HCT116 (cell line): ENCODE measurements at regions not wholly inside any gene's neighbourhood (a gene's known extent, or its start where the extent isn't known, plus 50 kb on each side); places are given as distances from the start of the nearest gene placed in this dataset.

Experiments used
- ATAC-seq: fragments of 200-7000 bp; cut with Tn5 transposase; 2 replicates; pipeline ENCODE4 v1.9.1; 2020; ENCODE audit warnings: mild to moderate bottlenecking, moderate library complexity
- BruUV-seq: library from RNA; stranded (reverse); fragments of 400-500 nt; replicated peaks from 2 replicates; lab custom pipeline; 2021; lab: Mats Ljungman, UMichigan
- CTCF ChIA-PET: fragments of 300-600 bp; sonication (Branson Sonifier 250); formaldehyde crosslinking; loops from one replicate; lab custom pipeline; 2021; ENCODE audit warnings: antibody characterized with exemption; lab: Charles Lee
- POLR2A ChIA-PET: fragments of 300-600, 350-600 bp; sonication (Branson Sonifier 250); formaldehyde crosslinking; loops from one replicate; lab custom pipeline; 2021; ENCODE audit warnings: antibody characterized with exemption; lab: Charles Lee
- RAD21 ChIA-PET, 2 experiments: fragments of 300-600 bp; sonication (Branson Sonifier 250); formaldehyde crosslinking; loops; one replicate each; lab custom pipeline; 2023; ENCODE audit warnings: low total read pairs in 2 of 2; ENCODE audit not compliant: uncharacterized antibody in 2 of 2, unreplicated experiment in 2 of 2, low non-redundant PET in 1 of 2; lab: Charles Lee
- DNase-seq: peaks from one replicate; pipeline ENCODE4 v3.0.0-alpha.2; 2010; ENCODE audit warnings: low read depth, low spot score
- H2AFZ ChIP-seq: fragments of 200-600 bp; shearing (Covaris generic), sonication (generic); 2 replicates; pipeline ENCODE4 v1.6.1; 2017; ENCODE audit warnings: low read depth, mixed run types, mixed read lengths, antibody characterized with exemption, low read length; ENCODE audit not compliant: poor library complexity, severe bottlenecking
- H3K27ac ChIP-seq: 2 replicates; pipeline ENCODE4 v1.5.1; 2012; ENCODE audit warnings: low read depth, low read length
- H3K27me3 ChIP-seq: fragments of 200-600 bp; sonication (generic); 2 replicates; pipeline ENCODE4 v1.6.1; 2016; ENCODE audit warnings: mixed run types, low read length, mixed read lengths; ENCODE audit not compliant: insufficient read depth
- H3K36me3 ChIP-seq, 2 experiments: fragments of 200-500 bp in 1 of 2; fragments of 200-600 bp in 1 of 2; sonication (Bioruptor generic) in 1 of 2; sonication (generic) in 1 of 2; 2 replicates each; pipeline versions ENCODE4 v1.5.1 to v1.6.1; 2014 to 2016; ENCODE audit warnings: low read length in 2 of 2, inconsistent platforms in 1 of 2, mixed read lengths in 1 of 2, mixed run types in 1 of 2; ENCODE audit not compliant: insufficient read depth in 2 of 2, control insufficient read depth in 1 of 2
- H3K4me1 ChIP-seq, 2 experiments: fragments of 200-600 bp in 1 of 2; sonication (generic) in 1 of 2; 2 replicates each; pipeline versions ENCODE4 v1.5.1 to v1.6.1; 2012 to 2017; ENCODE audit warnings: low read length in 2 of 2, inconsistent platforms in 1 of 2, mild to moderate bottlenecking in 1 of 2, mixed read lengths in 1 of 2, mixed run types in 1 of 2, moderate library complexity in 1 of 2; ENCODE audit not compliant: insufficient read depth in 2 of 2, control insufficient read depth in 1 of 2
- H3K4me2 ChIP-seq: fragments of 200-600 bp; sonication (generic); 2 replicates; pipeline ENCODE4 v1.6.1; 2017; ENCODE audit warnings: mixed run types, low read length, mixed read lengths
- H3K4me3 ChIP-seq, 2 experiments: fragments of 200-600 bp in 1 of 2; sonication (generic) in 1 of 2; replicated peaks in 1 of 2; 2 replicates each; pipeline ENCODE4 v1.5.1; 2011 to 2016; ENCODE audit warnings: low read length in 2 of 2, control low read depth in 1 of 2, low read depth in 1 of 2, mild to moderate bottlenecking in 1 of 2, mixed read lengths in 1 of 2, mixed run types in 1 of 2
- H3K79me2 ChIP-seq: fragments of 200-600 bp; sonication (generic); 2 replicates; pipeline ENCODE4 v1.6.1; 2017; ENCODE audit warnings: mild to moderate bottlenecking, mixed run types, low read length, moderate library complexity, mixed read lengths; ENCODE audit not compliant: insufficient read depth
- H3K9ac ChIP-seq: fragments of 200-600 bp; sonication (generic); 2 replicates; pipeline ENCODE4 v1.6.1; 2016; ENCODE audit warnings: low read length, mixed read lengths
- H3K9me2 ChIP-seq: fragments of 200-600 bp; sonication (generic), shearing (Covaris generic); 2 replicates; pipeline ENCODE4 v1.6.1; 2017; ENCODE audit warnings: mixed run types, mild to moderate bottlenecking, moderate library complexity; ENCODE audit not compliant: insufficient read depth
- H3K9me3 ChIP-seq, 2 experiments: fragments of 200-500 bp in 1 of 2; fragments of 200-600 bp in 1 of 2; sonication (Bioruptor generic) in 1 of 2; sonication (generic) in 1 of 2; 2 replicates each; pipeline ENCODE4 v1.6.1; 2014 to 2017; ENCODE audit warnings: low read length in 2 of 2, mixed read lengths in 2 of 2, inconsistent platforms in 1 of 2, low read depth in 1 of 2, mild to moderate bottlenecking in 1 of 2, mixed run types in 1 of 2, moderate library complexity in 1 of 2; ENCODE audit not compliant: control insufficient read depth in 1 of 2, insufficient read depth in 1 of 2
- H4K20me1 ChIP-seq: fragments of 200-600 bp; sonication (generic), shearing (Covaris generic); 2 replicates; pipeline ENCODE4 v1.6.1; 2017; ENCODE audit warnings: mixed run types, mild to moderate bottlenecking, moderate library complexity; ENCODE audit not compliant: insufficient read depth
- ATF3 ChIP-seq: IDR thresholded peaks from 2 replicates; pipeline ENCODE4 v1.6.1; 2012
- CBX3 ChIP-seq: IDR thresholded peaks from 2 replicates; pipeline ENCODE4 v1.6.1; 2012; ENCODE audit warnings: low read depth
- CEBPB ChIP-seq: IDR thresholded peaks from 2 replicates; pipeline ENCODE4 v1.6.1; 2012; ENCODE audit warnings: low read depth
- EGR1 ChIP-seq: IDR thresholded peaks from 2 replicates; pipeline ENCODE4 v1.6.1; 2012; ENCODE audit warnings: low read depth
- ELF1 ChIP-seq: IDR thresholded peaks from 2 replicates; pipeline ENCODE4 v1.6.1; 2012; ENCODE audit warnings: low read depth, borderline replicate concordance
- FOSL1 ChIP-seq: IDR thresholded peaks from 2 replicates; pipeline ENCODE4 v1.6.1; 2012; ENCODE audit warnings: low read depth
- JUND ChIP-seq: IDR thresholded peaks from 2 replicates; pipeline ENCODE4 v1.6.1; 2012
- REST ChIP-seq: IDR thresholded peaks from 2 replicates; pipeline ENCODE4 v1.6.1; 2012; ENCODE audit warnings: low read depth
- SP1 ChIP-seq: IDR thresholded peaks from 2 replicates; pipeline ENCODE4 v1.6.1; 2012; ENCODE audit warnings: low read depth
- SRF ChIP-seq: IDR thresholded peaks from 2 replicates; pipeline ENCODE4 v1.6.1; 2012; ENCODE audit warnings: low read depth
- TCF7L2 ChIP-seq: IDR thresholded peaks from 2 replicates; pipeline ENCODE4 v1.7.0; 2011; ENCODE audit warnings: borderline replicate concordance, inconsistent platforms; ENCODE audit not compliant: insufficient read depth, insufficient read length; ENCODE audit errors: extremely low read depth
- YY1 ChIP-seq: IDR thresholded peaks from 2 replicates; pipeline ENCODE4 v1.6.1; 2011; ENCODE audit warnings: low read length, low read depth, moderate library complexity, mild to moderate bottlenecking; ENCODE audit not compliant: insufficient replicate concordance; ENCODE audit errors: extremely low read depth
- intact Hi-C: fragments of 100-400 bp; cut with micrococcal nuclease; formaldehyde crosslinking; loops from 2 replicates; pipeline ENCODE4 v1.10.0; 2022
- TF ChIP-seq, protein P1 (sequence below), 3 experiments: fragments of 200-600 bp in 1 of 3; sonication (generic) in 1 of 3; IDR thresholded peaks in 2 of 3; conservative IDR thresholded peaks in 1 of 3; 2 replicates each; pipeline ENCODE4 v1.5.1; 2012 to 2017; ENCODE audit warnings: low read depth in 2 of 3, low read length in 2 of 3, antibody characterized with exemption in 1 of 3, borderline replicate concordance in 1 of 3, control low read depth in 1 of 3, mild to moderate bottlenecking in 1 of 3, mixed read lengths in 1 of 3, mixed run types in 1 of 3, moderate library complexity in 1 of 3; ENCODE audit not compliant: insufficient read depth in 1 of 3

DNA sequence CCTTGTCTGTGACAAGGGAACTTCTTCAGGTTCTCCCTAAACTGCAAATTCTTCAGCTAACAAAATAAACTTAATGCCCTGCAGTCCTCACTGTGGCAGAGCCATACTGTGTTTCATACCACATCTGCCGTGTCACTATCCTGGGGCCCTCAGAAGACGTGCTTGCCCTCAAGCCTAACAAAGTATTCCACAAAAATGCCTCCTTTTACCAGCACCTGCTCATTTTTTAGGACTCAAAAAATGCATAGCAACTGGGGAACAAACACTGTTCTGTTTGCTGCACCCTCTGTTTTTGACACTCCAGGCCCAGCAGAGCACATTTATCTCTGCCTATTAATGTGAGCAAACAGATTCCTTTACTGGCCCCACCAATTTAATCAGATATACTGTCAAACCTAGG lies 270.7 kb upstream of the SSTR1 start:
- RAD21 ChIA-PET = no interaction called here
- Histone ChIP-seq H3K36me3 (no peaks in the 10 kb centered on the region), H3K9me2 (no peaks in the 10 kb centered on the region), H3K4me1 (no peaks in the 10 kb centered on the region), H3K9me3 (no peaks in the 10 kb centered on the region), H3K4me3 (no peak overlapping the region), H2AFZ (no peak overlapping the region), H4K20me1 (no peaks in the 10 kb centered on the region), H3K27me3 (no peaks in the 10 kb centered on the region; the same call in 1 of the 2 replicates), H3K79me2 (no peaks in the 10 kb centered on the region), H3K9ac (no peak overlapping the region), H3K4me2 (no peak overlapping the region), H3K27ac (no peak overlapping the region)
- intact Hi-C loops = no loop called here
- TF ChIP-seq JUND = no peak
- TF ChIP-seq FOSL1 = no peak
- TF ChIP-seq TCF7L2 = no peak
- TF ChIP-seq ATF3 = no peak
- TF ChIP-seq SRF = no peak
- no peak for TF ChIP-seq CEBPB
- no peak for TF ChIP-seq CBX3
- TF ChIP-seq, protein P1, sequence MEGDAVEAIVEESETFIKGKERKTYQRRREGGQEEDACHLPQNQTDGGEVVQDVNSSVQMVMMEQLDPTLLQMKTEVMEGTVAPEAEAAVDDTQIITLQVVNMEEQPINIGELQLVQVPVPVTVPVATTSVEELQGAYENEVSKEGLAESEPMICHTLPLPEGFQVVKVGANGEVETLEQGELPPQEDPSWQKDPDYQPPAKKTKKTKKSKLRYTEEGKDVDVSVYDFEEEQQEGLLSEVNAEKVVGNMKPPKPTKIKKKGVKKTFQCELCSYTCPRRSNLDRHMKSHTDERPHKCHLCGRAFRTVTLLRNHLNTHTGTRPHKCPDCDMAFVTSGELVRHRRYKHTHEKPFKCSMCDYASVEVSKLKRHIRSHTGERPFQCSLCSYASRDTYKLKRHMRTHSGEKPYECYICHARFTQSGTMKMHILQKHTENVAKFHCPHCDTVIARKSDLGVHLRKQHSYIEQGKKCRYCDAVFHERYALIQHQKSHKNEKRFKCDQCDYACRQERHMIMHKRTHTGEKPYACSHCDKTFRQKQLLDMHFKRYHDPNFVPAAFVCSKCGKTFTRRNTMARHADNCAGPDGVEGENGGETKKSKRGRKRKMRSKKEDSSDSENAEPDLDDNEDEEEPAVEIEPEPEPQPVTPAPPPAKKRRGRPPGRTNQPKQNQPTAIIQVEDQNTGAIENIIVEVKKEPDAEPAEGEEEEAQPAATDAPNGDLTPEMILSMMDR (IDR thresholded peaks at IDR 0.05 in 2 of 3, conservative IDR thresholded peaks at IDR 0.05 in 1 of 3; ENCODE audit: borderline replicate concordance in 1 of 3, insufficient read depth in 1 of 3, low read depth in 2 of 3, low read length in 2 of 3) = no peak
- no peak for TF ChIP-seq REST
- no peak for TF ChIP-seq SP1
- TF ChIP-seq YY1 = no peak
- TF ChIP-seq EGR1 = no peak
- TF ChIP-seq ELF1 = no peak
- BruUV-seq = no TSS peak
- POLR2A ChIA-PET = no interaction called here
- ATAC-seq (no peak), DNase-seq (no peak)
- CTCF ChIA-PET = no interaction called here
